GM21737 (cell line): ENCODE measurements at regions not wholly inside any gene's neighbourhood (a gene's known extent, or its start where the extent isn't known, plus 50 kb on each side); places are given as distances from the start of the nearest gene placed in this dataset.
"Not testable (repeated sequence)": the region's sequence is repeated elsewhere in the genome, so short reads cannot be mapped to it uniquely, and the experiment has no call there.

Experiments
- ATAC-seq: cut with Tn5 transposase; IDR thresholded peaks from one replicate; pipeline ENCODE4 v1.9.1; 2021; ENCODE audit warnings: mild to moderate bottlenecking, moderate library complexity; ENCODE audit not compliant: unreplicated experiment

DNA sequence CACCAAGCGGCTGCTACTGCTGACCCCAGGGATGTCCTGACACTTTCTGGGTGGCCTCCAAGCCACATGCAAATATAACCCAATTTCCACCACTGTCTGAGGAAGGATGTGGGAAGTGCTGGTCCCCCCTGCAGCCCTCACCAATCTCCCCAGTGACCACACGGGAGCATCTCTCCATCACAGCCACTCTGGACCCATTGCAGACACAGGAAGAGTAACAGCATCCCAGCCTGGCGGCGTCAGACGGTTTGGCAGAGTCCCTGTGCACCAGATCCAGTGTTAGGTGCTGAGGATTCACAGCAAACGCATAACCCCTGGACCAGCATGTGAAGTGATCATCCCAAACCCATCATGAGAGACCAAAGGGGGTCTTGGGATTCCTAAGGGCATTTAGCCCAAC lies 163.7 kb upstream of the TNRC6C start:
- ATAC-seq, result no peak

GRCh38 chr17:77795685-77796084 lies 162.8 kb upstream of the TNRC6C start:
- no peak for ATAC-seq

DNA sequence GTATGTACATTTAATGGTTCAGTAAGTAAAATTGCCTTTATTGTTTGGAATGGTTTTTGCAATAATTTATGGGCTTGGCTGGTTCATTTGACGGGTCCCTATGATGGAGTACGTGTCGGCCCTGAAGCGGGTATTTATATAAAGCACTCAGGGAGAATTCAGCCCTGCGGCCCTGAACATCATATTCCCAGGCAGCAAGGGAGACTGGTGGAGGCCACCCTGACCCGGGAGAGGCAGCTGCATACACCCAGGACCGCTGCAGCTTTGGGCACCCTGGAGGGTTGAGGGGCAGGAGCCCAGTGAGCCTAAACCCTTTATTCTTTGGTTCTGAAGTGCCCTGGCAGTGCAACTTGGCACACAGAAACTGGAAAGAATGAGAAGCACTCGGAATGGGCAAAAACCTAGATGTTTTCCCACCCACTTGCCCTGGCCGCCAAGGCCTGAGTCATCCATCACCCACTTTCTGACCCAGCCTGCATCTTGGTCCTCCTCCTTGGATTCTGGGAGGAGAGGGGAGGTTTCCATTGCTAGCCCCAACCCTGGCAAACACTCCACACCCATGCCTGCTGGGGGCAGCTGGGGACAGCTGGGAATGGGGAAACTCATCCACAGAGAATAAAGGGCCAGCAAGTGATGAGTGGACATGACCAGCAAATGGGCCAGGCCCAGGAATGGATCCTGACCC lies 162.2 kb upstream of the TNRC6C start:
- ATAC-seq, result no peak

DNA sequence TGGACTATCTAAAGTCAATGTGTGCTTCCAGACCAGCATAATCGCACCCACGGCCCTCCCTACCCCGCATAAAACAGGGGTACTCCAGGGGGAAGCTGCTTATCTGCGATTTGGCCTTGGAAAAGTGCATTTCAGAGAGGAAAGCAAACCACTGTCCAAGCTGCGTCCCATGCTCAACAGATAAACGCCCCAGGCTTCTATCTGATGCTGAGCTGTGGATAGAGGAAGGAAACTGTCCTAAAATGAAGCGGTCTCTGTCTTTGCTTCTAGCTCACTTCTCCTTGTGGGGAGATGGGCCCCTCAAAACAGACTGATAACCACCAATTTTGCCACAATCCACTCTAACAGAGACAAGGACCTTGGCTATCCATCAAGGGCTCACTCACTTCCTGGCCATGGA lies 160.5 kb upstream of the TNRC6C start:
- no peak for ATAC-seq

DNA sequence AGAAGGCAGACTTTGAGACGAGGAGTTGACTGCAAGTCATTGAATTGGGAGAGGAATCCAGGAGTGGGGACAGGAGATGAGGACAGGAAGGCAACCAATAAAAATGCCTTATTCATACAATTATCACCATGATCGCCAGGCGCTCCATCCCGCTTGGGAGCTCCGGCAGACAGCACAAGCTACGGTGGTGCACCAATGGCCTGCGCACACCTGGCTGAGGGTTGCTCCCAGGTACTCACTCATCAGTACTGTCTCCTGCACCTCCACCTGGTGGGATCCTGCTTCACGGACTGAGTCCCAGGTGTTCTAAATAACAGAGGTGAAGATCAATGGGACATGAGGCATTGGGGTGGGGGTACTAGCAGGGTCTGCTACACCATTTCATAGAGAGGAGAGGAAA lies 160.0 kb upstream of the TNRC6C start:
- no peak for ATAC-seq

GRCh38 chr17:77800816-77801215 lies 157.7 kb upstream of the TNRC6C start:
- no peak for ATAC-seq

DNA sequence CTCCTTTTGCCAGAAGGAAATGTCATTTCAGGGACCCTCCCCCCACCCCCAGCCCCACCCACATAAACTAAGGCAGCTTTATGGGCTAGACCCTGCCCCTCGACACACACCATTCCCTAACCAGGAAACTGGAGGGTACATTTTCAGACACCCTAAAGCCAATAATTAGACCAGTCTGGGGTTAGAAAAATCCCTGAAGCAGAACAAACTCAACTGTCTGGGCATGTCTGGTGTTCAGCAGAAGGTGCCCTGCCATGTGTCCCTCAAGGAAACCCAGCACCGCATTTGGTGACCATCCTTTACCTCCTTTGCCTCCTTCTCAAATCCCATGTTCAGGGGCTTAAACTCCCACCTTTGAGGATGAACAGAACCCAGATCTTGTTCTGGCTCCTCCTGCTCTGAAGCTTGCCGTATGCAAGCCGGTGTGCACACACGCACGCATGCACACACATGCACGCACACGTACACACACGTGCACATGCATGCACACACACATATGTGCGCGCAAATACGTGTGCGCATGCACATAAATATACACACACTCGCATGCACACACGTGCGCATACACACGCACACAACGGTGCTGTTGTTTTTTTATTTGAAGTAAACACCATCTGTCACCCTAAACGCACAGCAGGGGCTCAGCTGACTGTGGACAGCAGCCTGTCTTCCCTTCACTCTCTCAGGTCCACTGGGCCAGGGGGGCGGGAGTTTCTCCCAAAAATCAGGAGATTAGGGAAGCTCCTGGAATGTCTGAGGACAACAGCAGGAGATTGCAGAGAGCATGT lies 156.8 kb upstream of the TNRC6C start:
- ATAC-seq, result no peak

GRCh38 chr17:77802333-77802615 lies 156.2 kb upstream of the TNRC6C start:
- ATAC-seq, result no peak

DNA sequence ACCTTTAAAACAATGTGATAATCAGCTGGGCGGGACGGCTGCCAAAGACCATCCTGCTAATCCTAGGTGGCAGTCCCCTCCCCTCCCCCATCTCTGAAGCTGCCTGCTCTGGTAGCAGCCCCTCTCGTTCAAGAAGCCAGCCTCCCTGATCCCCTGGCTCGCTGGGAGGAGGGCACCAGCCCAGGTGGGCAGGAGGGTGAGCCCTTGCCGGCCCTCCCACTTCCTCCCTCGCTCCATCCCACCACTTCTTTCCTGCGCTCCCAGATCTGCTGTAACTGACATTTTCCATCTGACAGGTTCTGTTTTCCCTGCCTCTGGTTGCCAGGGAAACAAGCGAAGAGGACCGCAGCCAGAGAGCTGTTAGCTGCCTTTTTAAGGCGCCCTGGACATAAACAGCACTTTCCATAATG lies 155.7 kb upstream of the TNRC6C start:
- no peak for ATAC-seq

DNA sequence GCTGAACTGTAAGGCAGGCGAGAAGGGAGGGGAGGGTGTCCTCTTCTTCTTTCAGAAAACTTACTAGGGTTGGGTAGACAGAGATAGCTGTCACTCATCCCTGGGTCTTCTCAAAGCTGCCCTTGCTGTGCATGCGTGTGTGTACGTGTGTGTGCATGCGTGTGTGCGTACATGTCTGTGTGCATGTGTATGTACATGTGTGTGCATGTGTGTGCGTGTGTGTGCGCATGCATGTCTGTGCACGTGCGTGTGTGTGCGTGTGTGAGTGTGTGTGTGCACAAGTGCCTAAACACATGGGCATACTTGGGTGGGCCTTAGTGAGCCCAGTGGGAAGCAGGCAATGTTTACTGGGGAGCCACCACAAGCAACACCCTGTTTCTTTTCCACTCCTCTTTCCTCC lies 154.8 kb upstream of the TNRC6C start:
- no peak for ATAC-seq

- no peak for ATAC-seq
These were observed 153.6 kb upstream of the TNRC6C start for GRCh38 chr17:77804796-77805426.

DNA sequence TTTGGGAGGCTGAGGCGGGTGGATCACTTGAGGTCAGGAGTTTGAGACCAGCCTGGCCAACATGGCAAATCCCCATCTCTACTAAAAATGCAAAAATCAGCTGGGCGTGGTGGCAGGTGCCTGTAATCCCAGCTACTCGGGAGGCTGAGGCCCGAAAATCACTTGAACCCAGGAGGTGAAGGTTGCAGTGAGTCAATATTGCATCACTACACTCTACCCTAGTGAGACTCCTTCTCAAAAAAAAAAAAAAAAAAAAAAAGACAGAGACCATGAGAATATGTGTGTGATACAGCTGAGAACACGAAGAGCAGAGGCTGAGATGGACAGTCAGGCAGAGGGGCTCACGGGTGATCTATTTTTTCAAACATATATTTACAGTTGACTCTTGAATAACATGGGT lies 152.5 kb upstream of the TNRC6C start:
- ATAC-seq, result not testable (repeated sequence)

DNA sequence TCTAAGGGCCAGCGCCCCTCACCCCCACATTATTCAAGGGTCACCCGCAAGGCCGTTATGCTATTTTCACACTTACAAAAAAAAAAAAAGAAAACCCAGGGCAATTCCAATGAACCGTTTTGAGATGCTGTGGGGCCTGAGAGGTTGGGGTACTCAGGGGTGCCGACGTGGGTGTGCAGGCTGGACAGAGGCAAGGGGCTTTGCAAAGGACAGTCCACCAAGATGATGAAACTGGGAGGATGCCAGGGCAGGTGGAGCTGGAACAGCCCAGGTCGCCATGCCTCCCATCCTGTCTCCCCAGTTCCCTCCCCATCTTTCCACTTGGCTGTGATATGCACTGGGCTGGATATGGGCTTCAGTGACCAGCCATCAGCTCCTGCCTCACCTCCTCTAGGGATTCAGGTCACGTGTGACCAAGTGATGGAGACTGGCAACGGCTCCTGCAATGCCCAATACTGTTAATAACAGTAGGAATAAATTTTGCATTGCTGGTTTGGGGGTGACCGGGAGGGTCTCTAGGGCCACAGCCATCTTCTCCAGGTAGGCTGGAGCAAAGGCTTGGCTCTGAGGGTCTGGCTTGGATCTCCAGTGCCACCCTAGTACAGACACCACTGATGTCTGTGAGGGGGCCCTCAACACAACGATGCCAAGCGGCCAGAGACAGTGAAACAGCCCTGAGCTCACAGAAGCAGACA lies 151.3 kb upstream of the TNRC6C start:
- no peak for ATAC-seq

DNA sequence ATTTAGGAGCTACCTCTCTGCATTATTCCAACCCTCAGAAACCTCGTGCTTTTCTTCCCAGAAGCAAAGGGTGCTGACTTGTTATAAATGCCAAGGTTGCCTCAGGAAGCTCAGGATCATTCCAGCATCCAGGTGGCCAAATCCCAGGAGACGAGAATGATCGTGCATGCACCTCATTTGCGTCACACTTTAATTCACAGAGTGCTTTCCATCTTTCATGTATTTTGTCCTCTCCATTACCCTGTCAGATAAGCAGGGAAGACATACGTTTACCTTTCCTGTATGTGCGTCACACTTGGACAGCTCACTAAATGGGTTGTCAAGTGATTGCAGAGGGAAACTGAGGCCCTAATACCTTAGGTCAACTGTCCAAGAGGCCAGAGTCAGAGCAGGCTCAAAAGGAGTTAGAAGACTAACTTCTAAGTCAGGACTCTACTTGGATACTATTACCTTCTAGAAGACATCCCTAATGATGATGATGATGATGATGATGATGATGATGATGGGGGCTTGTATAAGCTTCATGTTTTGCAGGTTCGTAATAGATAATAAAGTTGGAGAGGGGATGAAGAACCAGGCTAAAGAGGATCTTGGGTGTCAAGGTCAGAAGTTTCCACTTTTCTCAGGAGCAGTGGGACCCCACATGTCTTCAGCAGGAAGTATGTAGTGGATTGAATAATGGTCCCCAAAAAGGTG lies 150.6 kb upstream of the TNRC6C start:
- no peak for ATAC-seq

- no peak for ATAC-seq
These were observed 149.6 kb upstream of the TNRC6C start for GRCh38 chr17:77808686-77809425.

DNA sequence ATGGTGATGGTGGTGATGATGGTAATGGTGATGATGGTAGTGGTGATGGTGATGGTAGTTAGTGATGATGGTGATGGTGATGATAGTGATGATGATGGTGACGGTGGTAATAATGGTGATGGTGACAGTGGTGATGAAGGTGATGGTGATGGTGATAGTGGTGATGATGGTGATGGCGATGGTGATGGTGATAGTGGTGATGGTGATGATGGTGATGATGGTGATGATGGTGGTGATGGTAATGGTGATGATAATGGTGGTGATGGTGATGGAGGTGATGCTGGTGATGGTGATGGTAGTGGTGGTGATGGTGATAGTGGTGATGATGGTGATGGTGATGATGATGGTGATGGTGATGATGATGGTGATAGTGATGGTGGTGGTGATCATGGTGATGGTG lies 148.7 kb upstream of the TNRC6C start:
- no peak for ATAC-seq

GRCh38 chr17:77810536-77810935 lies 148.0 kb upstream of the TNRC6C start:
- no peak for ATAC-seq

DNA sequence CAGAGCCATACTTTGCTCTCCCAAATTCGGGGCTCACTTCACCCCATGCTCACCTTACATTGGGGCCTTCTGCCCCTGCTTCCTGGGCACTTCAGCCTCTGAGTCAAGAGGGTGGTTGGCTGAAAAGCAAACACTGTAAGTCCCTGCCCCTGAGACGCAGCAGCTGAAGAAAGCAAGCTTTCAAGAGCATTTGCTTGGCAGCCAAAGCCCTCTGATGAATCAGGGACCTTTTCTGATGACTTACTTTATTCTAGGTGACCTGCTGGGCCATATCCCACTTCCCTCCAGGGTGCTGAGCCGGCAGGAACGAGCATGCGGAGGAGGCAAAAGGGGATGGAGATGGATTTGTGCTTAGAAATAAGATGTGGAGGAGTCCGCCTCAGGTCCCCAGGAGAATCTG lies 147.0 kb upstream of the TNRC6C start:
- ATAC-seq, result no peak

- no peak for ATAC-seq
These were observed 144.3 kb upstream of the TNRC6C start for GRCh38 chr17:77814091-77814772.
